GM21723 (cell line): ENCODE measurements at regions not wholly inside any gene's neighbourhood (a gene's known extent, or its start where the extent isn't known, plus 50 kb on each side); places are given as distances from the start of the nearest gene placed in this dataset.

ENCODE experiments used
- ATAC-seq: cut with Tn5 transposase; IDR thresholded peaks from one replicate; pipeline ENCODE4 v1.9.1; 2021; ENCODE audit warnings: mild to moderate bottlenecking, moderate library complexity; ENCODE audit not compliant: unreplicated experiment

GRCh38 chr7:112887976-112888375 lies 97.8 kb upstream of the TMEM168 start:
- ATAC-seq = no peak

- ATAC-seq = no peak
Observed at GRCh38 chr7:112887337-112887736, 97.1 kb upstream of the TMEM168 start.

- ATAC-seq = no peak
Observed at GRCh38 chr7:112886208-112886607, 96.0 kb upstream of the TMEM168 start.

- ATAC-seq = no peak
Observed at GRCh38 chr7:112882991-112883390, 92.8 kb upstream of the TMEM168 start.

- no peak for ATAC-seq
Observed at GRCh38 chr7:112882511-112882910, 92.3 kb upstream of the TMEM168 start.

GRCh38 chr7:112882022-112882421 lies 91.8 kb upstream of the TMEM168 start:
- ATAC-seq = no peak

GRCh38 chr7:112880818-112881418 lies 90.7 kb upstream of the TMEM168 start:
- no peak for ATAC-seq

GRCh38 chr7:112877691-112878460 lies 87.7 kb upstream of the TMEM168 start:
- no peak for ATAC-seq

GRCh38 chr7:112876877-112877276 lies 86.7 kb upstream of the TMEM168 start:
- no peak for ATAC-seq

- ATAC-seq = no peak
Observed at GRCh38 chr7:112874909-112875308, 84.7 kb upstream of the TMEM168 start.

GRCh38 chr7:112873831-112874553 lies 83.8 kb upstream of the TMEM168 start:
- ATAC-seq = no peak

GRCh38 chr7:112869111-112869774 lies 79.0 kb upstream of the TMEM168 start:
- peak; percentile 41 for ATAC-seq

GRCh38 chr7:112868609-112869008 lies 78.4 kb upstream of the TMEM168 start:
- no peak for ATAC-seq

- ATAC-seq = peak; percentile 99
Observed at GRCh38 chr7:112866424-112866823, 76.2 kb upstream of the TMEM168 start.

GRCh38 chr7:112864380-112864779 lies 74.2 kb upstream of the TMEM168 start:
- no peak for ATAC-seq

GRCh38 chr7:112858838-112859237 lies 68.6 kb upstream of the TMEM168 start:
- ATAC-seq = no peak

- no peak for ATAC-seq
Observed at GRCh38 chr7:112855227-112855626, 65.0 kb upstream of the TMEM168 start.

GRCh38 chr7:112854169-112854568 lies 64.0 kb upstream of the TMEM168 start:
- no peak for ATAC-seq

- ATAC-seq = no peak
Observed at GRCh38 chr7:112853422-112853821, 63.2 kb upstream of the TMEM168 start.

GRCh38 chr7:112843151-112843550 lies 53.0 kb upstream of the TMEM168 start:
- ATAC-seq = no peak
